ENCODE measurements at regions not wholly inside any gene's neighbourhood (a gene's known extent, or its start where the extent isn't known, plus 50 kb on each side); places are given as distances from the start of the nearest gene placed in this dataset.

DNA sequence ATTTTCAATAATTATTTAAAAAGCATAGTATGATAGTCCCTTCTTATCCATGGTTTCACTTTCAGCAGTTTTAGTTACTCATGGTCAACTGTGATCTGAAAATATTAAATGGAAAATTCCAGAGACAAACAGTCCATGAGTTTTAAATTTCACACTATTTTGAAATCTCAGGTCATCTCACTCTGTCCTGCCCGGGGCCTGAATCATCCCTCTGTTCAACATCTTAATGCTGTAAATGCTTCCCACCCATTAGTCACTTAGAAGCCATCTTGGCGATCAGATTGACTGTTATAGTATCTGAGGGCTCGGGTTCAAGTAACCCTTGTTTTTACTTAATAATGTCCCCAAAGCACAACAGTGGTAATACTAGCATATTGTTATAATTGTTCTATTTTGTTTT, 1509.3 kb downstream of the FAM181B start:
- intact Hi-C loops (cut with DNase I): no loop called here
- Histone ChIP-seq H3K27me3 (no peaks in the 10 kb centered on the region), H3K9me3 (no peaks in the 10 kb centered on the region), H3K4me3 (no peak overlapping the region), H3K27ac (no peak overlapping the region), H3K36me3 (no peaks in the 10 kb centered on the region), H3K4me1 (no peaks in the 10 kb centered on the region)
- TF ChIP-seq, protein P1, sequence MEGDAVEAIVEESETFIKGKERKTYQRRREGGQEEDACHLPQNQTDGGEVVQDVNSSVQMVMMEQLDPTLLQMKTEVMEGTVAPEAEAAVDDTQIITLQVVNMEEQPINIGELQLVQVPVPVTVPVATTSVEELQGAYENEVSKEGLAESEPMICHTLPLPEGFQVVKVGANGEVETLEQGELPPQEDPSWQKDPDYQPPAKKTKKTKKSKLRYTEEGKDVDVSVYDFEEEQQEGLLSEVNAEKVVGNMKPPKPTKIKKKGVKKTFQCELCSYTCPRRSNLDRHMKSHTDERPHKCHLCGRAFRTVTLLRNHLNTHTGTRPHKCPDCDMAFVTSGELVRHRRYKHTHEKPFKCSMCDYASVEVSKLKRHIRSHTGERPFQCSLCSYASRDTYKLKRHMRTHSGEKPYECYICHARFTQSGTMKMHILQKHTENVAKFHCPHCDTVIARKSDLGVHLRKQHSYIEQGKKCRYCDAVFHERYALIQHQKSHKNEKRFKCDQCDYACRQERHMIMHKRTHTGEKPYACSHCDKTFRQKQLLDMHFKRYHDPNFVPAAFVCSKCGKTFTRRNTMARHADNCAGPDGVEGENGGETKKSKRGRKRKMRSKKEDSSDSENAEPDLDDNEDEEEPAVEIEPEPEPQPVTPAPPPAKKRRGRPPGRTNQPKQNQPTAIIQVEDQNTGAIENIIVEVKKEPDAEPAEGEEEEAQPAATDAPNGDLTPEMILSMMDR (IDR thresholded peaks at IDR 0.05): no peak
- TF ChIP-seq POLR2A (IDR thresholded peaks at IDR 0.05): no peak
- WGBS, 2 donors: 77 to 80% methylated on average over 3 of the region's 3 CpGs
- DNase-seq: no peak

DNA sequence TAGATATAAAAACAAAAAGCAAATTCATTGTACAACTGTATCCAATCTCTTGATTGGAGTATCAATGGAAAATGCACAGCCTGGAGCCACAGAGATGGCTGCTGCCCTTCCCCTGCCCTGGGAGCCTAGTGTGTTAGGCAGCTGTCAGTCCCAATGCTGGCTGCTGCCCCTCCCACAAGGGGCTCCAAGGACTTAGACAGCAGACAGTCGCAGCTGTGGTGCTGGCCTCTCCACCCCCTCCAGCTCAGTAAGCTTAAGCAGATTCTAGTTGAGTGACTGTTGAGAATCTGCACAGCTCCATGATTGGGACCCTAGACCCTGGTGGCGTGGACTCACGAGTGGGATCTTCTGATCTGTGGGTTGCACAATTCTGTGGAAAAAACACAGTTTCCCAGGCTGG, 1511.2 kb downstream of the FAM181B start:
- TF ChIP-seq POLR2A (IDR thresholded peaks at IDR 0.05): no peak
- TF ChIP-seq, protein P1 (IDR thresholded peaks at IDR 0.05): no peak
- 79 to 90% methylated on average over 2 to 3 of the region's 3 CpGs for whole genome bisulfite sequencing, 2 donors
- Histone ChIP-seq H3K4me1 (no peaks in the 10 kb centered on the region), H3K27ac (no peak overlapping the region), H3K27me3 (no peaks in the 10 kb centered on the region), H3K9me3 (no peaks in the 10 kb centered on the region), H3K36me3 (no peaks in the 10 kb centered on the region), H3K4me3 (no peak overlapping the region)
- no peak for DNase-seq
- intact Hi-C loops (cut with DNase I): no loop called here

DNA sequence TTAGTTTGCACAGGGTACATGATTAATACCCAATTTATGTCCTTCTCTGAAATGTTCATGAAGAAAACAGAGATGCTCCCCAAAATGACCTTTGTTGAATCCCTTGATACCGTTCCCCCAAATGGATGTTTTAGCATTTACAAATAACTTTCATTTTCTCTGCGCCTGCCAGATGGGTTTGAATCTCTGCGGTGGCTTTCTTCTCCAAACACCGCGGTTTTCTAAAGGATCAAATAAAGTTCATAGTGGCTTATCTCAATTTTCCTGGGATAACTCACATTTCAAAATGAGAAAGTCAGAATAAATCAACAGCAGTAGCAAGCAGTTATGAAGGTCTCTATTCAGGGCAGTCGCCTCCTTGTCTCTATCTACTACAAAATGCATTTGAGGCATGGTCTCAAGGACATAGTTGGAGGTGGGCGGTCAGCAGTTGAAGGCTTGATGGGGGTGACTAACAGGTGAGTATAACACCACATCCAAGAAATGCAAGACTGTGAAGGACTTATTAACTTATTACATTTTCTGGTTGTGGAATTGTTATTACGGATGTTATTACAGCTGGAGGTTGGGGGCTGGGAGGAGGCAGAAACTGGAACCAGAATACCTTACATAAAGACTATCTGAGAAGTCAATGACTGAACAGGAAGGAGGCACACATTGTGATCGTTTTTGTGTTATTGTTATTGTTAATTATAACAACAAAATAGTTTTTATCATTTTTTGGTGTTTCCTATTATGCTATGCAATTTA, 1513.3 kb downstream of the FAM181B start:
- intact Hi-C loops (cut with DNase I): no loop called here
- H3K36me3 ChIP-seq: no peaks in the 10 kb centered on the region
- TF ChIP-seq POLR2A (IDR thresholded peaks at IDR 0.05): no peak
- TF ChIP-seq, protein P1 (IDR thresholded peaks at IDR 0.05): no peak

DNA sequence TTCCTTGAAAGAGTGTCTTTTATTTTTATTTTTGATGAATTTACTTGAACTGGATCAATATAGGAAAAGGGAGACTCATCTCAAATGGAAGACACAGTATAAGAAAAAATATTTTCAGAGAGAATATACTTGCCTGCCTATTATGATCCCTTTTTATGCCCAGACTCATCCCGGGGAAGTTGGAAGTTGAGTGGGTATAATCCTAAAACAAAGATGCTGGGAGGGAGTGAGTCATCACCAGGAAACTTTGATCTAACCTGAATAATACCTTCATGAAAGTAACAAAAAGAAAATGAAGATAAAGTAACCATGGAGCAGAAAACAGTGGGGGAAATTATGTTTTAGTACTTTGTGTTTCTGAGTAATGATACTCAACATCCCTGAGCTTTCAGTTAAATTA, 1514.0 kb downstream of the FAM181B start:
- Histone ChIP-seq H3K4me3 (peak overlapping the region in 1 of 4 donors; percentile 19), H3K9me3 (no peaks in the 10 kb centered on the region), H3K27ac (no peak overlapping the region), H3K36me3 (no peaks in the 10 kb centered on the region), H3K4me1 (no peaks in the 10 kb centered on the region), H3K27me3 (no peaks in the 10 kb centered on the region)
- DNase-seq: no peak
- WGBS, 2 donors: 38 to 45% methylated on average over 1 of the region's 1 CpG
- TF ChIP-seq, protein P1 (IDR thresholded peaks at IDR 0.05): no peak
- TF ChIP-seq POLR2A (IDR thresholded peaks at IDR 0.05): no peak
- intact Hi-C loops (cut with DNase I): no loop called here

More for the DNA sequence above, 1513.3 kb downstream of the FAM181B start:
- Histone ChIP-seq H3K27ac (no peak overlapping the region), H3K9me3 (no peaks in the 10 kb centered on the region), H3K4me1 (no peaks in the 10 kb centered on the region), H3K27me3 (no peaks in the 10 kb centered on the region), H3K4me3 (peak overlapping the region in 1 of 4 donors; percentile 19)
- WGBS, 2 donors: 52 to 57% methylated on average over 9 of the region's 9 CpGs
- DNase-seq: no peak

DNA sequence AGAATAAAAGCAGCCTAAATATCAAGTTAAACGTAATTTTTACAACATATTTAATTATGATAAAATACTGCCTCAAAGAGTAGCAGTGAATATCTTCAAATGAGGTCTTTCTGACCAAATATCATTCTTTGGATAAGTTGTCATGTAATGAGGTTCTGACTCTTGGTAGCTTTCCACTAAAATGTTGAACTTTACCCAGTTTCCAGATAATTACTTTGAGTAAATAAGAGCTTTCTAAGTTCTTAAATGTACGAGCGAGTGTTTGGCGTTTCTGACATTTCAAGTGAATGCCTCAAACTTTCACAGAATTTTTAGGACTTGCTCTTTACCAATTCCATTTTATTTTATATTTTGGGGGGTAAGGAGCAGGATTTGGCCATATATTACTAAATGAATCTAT, 1515.2 kb downstream of the FAM181B start:
- Histone ChIP-seq H3K27ac (no peak overlapping the region), H3K27me3 (no peaks in the 10 kb centered on the region), H3K36me3 (no peaks in the 10 kb centered on the region), H3K4me1 (no peaks in the 10 kb centered on the region), H3K4me3 (no peak overlapping the region), H3K9me3 (no peaks in the 10 kb centered on the region)
- 78 to 82% methylated on average over 4 of the region's 4 CpGs for WGBS, 2 donors
- intact Hi-C loops (cut with DNase I): no loop called here
- no peak for DNase-seq
- TF ChIP-seq, protein P1 (IDR thresholded peaks at IDR 0.05): no peak
- TF ChIP-seq POLR2A (IDR thresholded peaks at IDR 0.05): no peak
